HG03354 (cell line): ENCODE measurements at regions not wholly inside any gene's neighbourhood (a gene's known extent, or its start where the extent isn't known, plus 50 kb on each side); places are given as distances from the start of the nearest gene placed in this dataset.
"Not testable (repeated sequence)": the region's sequence is repeated elsewhere in the genome, so short reads cannot be mapped to it uniquely, and the experiment has no call there.

Source experiments
- ATAC-seq: cut with Tn5 transposase; IDR thresholded peaks from one replicate; pipeline ENCODE4 v1.9.1; 2021; ENCODE audit warnings: mild to moderate bottlenecking; ENCODE audit not compliant: unreplicated experiment, poor library complexity, severe bottlenecking

GRCh38 chr5:130964231-130965202 lies 200.5 kb downstream of the HINT1 start:
- ATAC-seq, result no peak

GRCh38 chr5:130963798-130964197 lies 201.3 kb downstream of the HINT1 start:
- no peak for ATAC-seq

- no peak for ATAC-seq
Observed at GRCh38 chr5:130957151-130957550, 207.9 kb downstream of the HINT1 start.

GRCh38 chr5:130955041-130955440 lies 210.0 kb downstream of the HINT1 start:
- ATAC-seq, result no peak

GRCh38 chr5:130954336-130954735 lies 210.7 kb downstream of the HINT1 start:
- no peak for ATAC-seq

GRCh38 chr5:130939059-130939458 lies 226.0 kb downstream of the HINT1 start:
- no peak for ATAC-seq

GRCh38 chr5:130937046-130937445 lies 228.0 kb downstream of the HINT1 start:
- ATAC-seq, result no peak

- ATAC-seq, result no peak
Observed at GRCh38 chr5:130923543-130924124, 241.4 kb downstream of the HINT1 start.

GRCh38 chr5:130912088-130912487 lies 253.0 kb downstream of the HINT1 start:
- ATAC-seq, result no peak

- ATAC-seq, result no peak
Observed at GRCh38 chr5:130908186-130908585, 256.9 kb downstream of the HINT1 start.

- ATAC-seq, result not testable (repeated sequence)
Observed at GRCh38 chr5:130897537-130898195, 267.4 kb downstream of the HINT1 start.

GRCh38 chr5:130897181-130897536 lies 267.9 kb downstream of the HINT1 start:
- not testable (repeated sequence) for ATAC-seq

GRCh38 chr5:130896636-130897035 lies 268.4 kb downstream of the HINT1 start:
- no peak for ATAC-seq

GRCh38 chr5:130893006-130893405 lies 272.1 kb downstream of the HINT1 start:
- no peak for ATAC-seq

GRCh38 chr5:130890610-130891009 lies 274.4 kb downstream of the HINT1 start:
- no peak for ATAC-seq

GRCh38 chr5:130885691-130886090 lies 279.4 kb downstream of the HINT1 start:
- ATAC-seq, result no peak

- ATAC-seq, result no peak
Observed at GRCh38 chr5:130885027-130885426, 280.0 kb downstream of the HINT1 start.

- ATAC-seq, result no peak
Observed at GRCh38 chr5:130884023-130884422, 281.0 kb downstream of the HINT1 start.

GRCh38 chr5:130875656-130876055 lies 289.4 kb downstream of the HINT1 start:
- no peak for ATAC-seq

- no peak for ATAC-seq
Observed at GRCh38 chr5:130874861-130875417, 290.1 kb downstream of the HINT1 start.
